B cell (primary cell): ENCODE measurements at regions not wholly inside any gene's neighbourhood (a gene's known extent, or its start where the extent isn't known, plus 50 kb on each side); places are given as distances from the start of the nearest gene placed in this dataset.
"Not testable (repeated sequence)": the region's sequence is repeated elsewhere in the genome, so short reads cannot be mapped to it uniquely, and the experiment has no call there.

Experiments
- ATAC-seq: fragments of 200-7000 bp; cut with Tn5 transposase; one replicate; pipeline ENCODE4 v1.10.0; 2021; ENCODE audit warnings: low read depth, mild to moderate bottlenecking, moderate number of reproducible peaks, moderate library complexity
- CTCF ChIA-PET: fragments of 350-600 bp; sonication (Branson Sonifier 250); formaldehyde crosslinking; loops from one replicate; lab custom pipeline; 2021; ENCODE audit warnings: antibody characterized with exemption, inconsistent platforms; lab: Charles Lee
- POLR2A ChIA-PET: fragments of 350-600 bp; sonication (Branson Sonifier 250); formaldehyde crosslinking; loops from one replicate; lab custom pipeline; 2021; ENCODE audit warnings: antibody characterized with exemption; lab: Charles Lee
- DNase-seq: peaks from one replicate; pipeline ENCODE4 v3.0.0; 2013
- H2AFZ ChIP-seq: 2 replicates; pipeline ENCODE4 v1.6.1; 2012; ENCODE audit warnings: mild to moderate bottlenecking, low read depth, low read length; ENCODE audit not compliant: insufficient read depth, poor library complexity, severe bottlenecking
- H3K27ac ChIP-seq, 2 donors: 1 replicate in 1 of 2; 2 replicates in 1 of 2; pipeline ENCODE4 v1.5.1; 2012 to 2013; ENCODE audit warnings: low read length in 2 of 2, mild to moderate bottlenecking in 2 of 2, moderate library complexity in 1 of 2
- H3K27me3 ChIP-seq, 4 experiments: fragments of 200-600 bp in 1 of 4; sonication (generic) in 1 of 4; replicated peaks in 1 of 4; 1 replicate in 2 of 4; 2 replicates in 2 of 4; pipeline versions ENCODE4 v1.6.1 to v1.7.0; 2013 to 2016; ENCODE audit warnings: low read length in 3 of 4, mild to moderate bottlenecking in 2 of 4, mixed read lengths in 1 of 4, moderate library complexity in 1 of 4; ENCODE audit not compliant: insufficient read depth in 4 of 4, control insufficient read depth in 3 of 4; ENCODE audit errors: control extremely low read depth in 1 of 4
- H3K36me3 ChIP-seq, 2 experiments: replicated peaks in 1 of 2; 1 replicate in 1 of 2; 2 replicates in 1 of 2; pipeline versions ENCODE4 v1.6.1 to v1.7.1; 2013; ENCODE audit warnings: low read length in 1 of 2; ENCODE audit not compliant: insufficient read depth in 2 of 2, control insufficient read depth in 1 of 2; ENCODE audit errors: control extremely low read depth in 1 of 2, extremely low read depth in 1 of 2
- H3K4me1 ChIP-seq, 2 donors: fragments of 200-600 bp in 1 of 2; sonication (generic) in 1 of 2; 1 replicate in 1 of 2; 2 replicates in 1 of 2; pipeline versions ENCODE4 v1.5.1 to v1.6.1; 2013 to 2017; ENCODE audit warnings: low read length in 2 of 2; ENCODE audit not compliant: control insufficient read depth in 2 of 2, insufficient read depth in 2 of 2
- H3K4me2 ChIP-seq: replicated peaks from 2 replicates; pipeline ENCODE3; 2012; ENCODE audit warnings: mild to moderate bottlenecking, low read depth, low read length; ENCODE audit not compliant: poor library complexity, severe bottlenecking
- H3K4me3 ChIP-seq, 5 experiments: fragments of 200-600 bp in 1 of 5; sonication (generic) in 1 of 5; 1 replicate in 3 of 5; 2 replicates in 2 of 5; pipeline versions ENCODE4 v1.5.1 to v1.7.0; 2011 to 2016; ENCODE audit warnings: low read length in 4 of 5, mild to moderate bottlenecking in 4 of 5, low read depth in 2 of 5, control low read depth in 1 of 5, moderate library complexity in 1 of 5; ENCODE audit not compliant: insufficient read depth in 1 of 5; ENCODE audit errors: control extremely low read depth in 1 of 5, extremely low read depth in 1 of 5
- H3K79me2 ChIP-seq: fragments of 200-600 bp; sonication (generic); one replicate; pipeline ENCODE4 v1.6.0; 2016; ENCODE audit warnings: low read length; ENCODE audit not compliant: control insufficient read depth, insufficient read depth
- H3K9ac ChIP-seq: fragments of 200-600 bp; sonication (generic); 2 replicates; pipeline ENCODE4 v1.6.1; 2017; ENCODE audit warnings: mild to moderate bottlenecking, low read length, moderate library complexity
- H3K9me3 ChIP-seq, 3 donors: one replicate each; pipeline versions ENCODE4 v1.6.1 to v1.7.1; 2013; ENCODE audit warnings: low read length in 2 of 3; ENCODE audit not compliant: control insufficient read depth in 2 of 3, insufficient read depth in 1 of 3; ENCODE audit errors: control extremely low read depth in 1 of 3
- H4K20me1 ChIP-seq: 2 replicates; pipeline ENCODE4 v1.6.0; 2012; ENCODE audit warnings: mild to moderate bottlenecking, low read length; ENCODE audit not compliant: insufficient read depth, control insufficient read depth, poor library complexity, severe bottlenecking
- H3K27ac Mint-ChIP-seq: one replicate; pipeline ENCODE4 v1.8.0; 2021; ENCODE audit warnings: mixed read lengths
- H3K27me3 Mint-ChIP-seq: one replicate; pipeline ENCODE4 v1.8.0; 2021; ENCODE audit warnings: mixed read lengths
- H3K4me1 Mint-ChIP-seq: one replicate; pipeline ENCODE4 v1.8.0; 2021; ENCODE audit warnings: mixed read lengths
- H3K4me3 Mint-ChIP-seq: one replicate; pipeline ENCODE4 v1.8.0; 2021; ENCODE audit warnings: mixed read lengths
- H3K9me3 Mint-ChIP-seq: one replicate; pipeline ENCODE4 v1.8.0; 2022; ENCODE audit warnings: mixed read lengths; ENCODE audit not compliant: insufficient read depth
- EZH2 ChIP-seq: IDR thresholded peaks from 2 replicates; pipeline ENCODE4 v1.6.1; 2012; ENCODE audit warnings: borderline replicate concordance, low read depth, mild to moderate bottlenecking, moderate library complexity, low read length; ENCODE audit not compliant: insufficient read depth, poor library complexity, severe bottlenecking
- WGBS: methylation state at CpG from one replicate; pipeline ENCODE4 v1.1.5; 2013; ENCODE audit warnings: missing lambda C conversion rate; ENCODE audit not compliant: insufficient coverage; 5-methylcytosine and 5-hydroxymethylcytosine counted together
- intact Hi-C: fragments of 100-400 bp; cut with micrococcal nuclease; formaldehyde crosslinking; loops from one replicate; pipeline ENCODE4 v1.10.0; 2022
- TF ChIP-seq, protein P1 (sequence below): fragments of 200-600 bp; IDR thresholded peaks from one replicate; pipeline ENCODE4 v1.8.0; 2022; ENCODE audit warnings: antibody characterized with exemption, mild to moderate bottlenecking

DNA sequence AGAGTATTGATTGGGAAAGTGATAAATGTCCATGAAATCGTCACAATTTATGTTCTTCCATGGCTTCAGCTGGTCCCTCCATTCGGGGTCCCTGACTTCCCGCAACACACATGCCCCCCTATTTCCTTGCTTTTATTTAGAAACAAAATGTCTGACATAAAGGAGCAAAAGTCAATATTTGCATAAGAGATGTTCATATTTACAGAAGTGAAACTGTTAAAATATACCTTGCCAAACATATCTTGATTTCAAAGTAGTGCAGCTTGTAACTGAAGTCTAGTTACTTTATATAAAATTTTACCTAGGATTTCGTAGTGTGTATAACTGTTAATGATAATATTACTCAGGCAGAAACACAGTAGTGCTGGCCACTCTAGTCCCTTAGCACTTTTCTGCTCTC lies 548.9 kb upstream of the ADGRB3 start:
- H3K4me1 ChIP-seq, result no peaks in the 10 kb centered on the region
- no peaks in the 10 kb centered on the region for H3K9me3 ChIP-seq
- no peaks in the 10 kb centered on the region for H3K27me3 Mint-ChIP-seq
- no peaks in the 10 kb centered on the region for H3K36me3 ChIP-seq
- H3K4me2 ChIP-seq, result no peak overlapping the region
- no CpG with 5 or more reads among the region's 4 CpGs for WGBS
- POLR2A ChIA-PET, result no interaction called here
- intact Hi-C loops, result no loop called here
- no peak for ATAC-seq
- H4K20me1 ChIP-seq, result no peaks in the 10 kb centered on the region
- CTCF ChIA-PET, result no interaction called here
- no peaks in the 10 kb centered on the region for H3K27me3 ChIP-seq
- no peak overlapping the region for H3K9ac ChIP-seq
- no peak for DNase-seq
- H3K4me3 Mint-ChIP-seq, result no peak overlapping the region
- no peaks in the 10 kb centered on the region for H3K4me1 Mint-ChIP-seq
- H3K4me3 ChIP-seq, result no peak overlapping the region
- H3K27ac ChIP-seq, result no peak overlapping the region
- no peak overlapping the region for H2AFZ ChIP-seq
- TF ChIP-seq, protein P1, sequence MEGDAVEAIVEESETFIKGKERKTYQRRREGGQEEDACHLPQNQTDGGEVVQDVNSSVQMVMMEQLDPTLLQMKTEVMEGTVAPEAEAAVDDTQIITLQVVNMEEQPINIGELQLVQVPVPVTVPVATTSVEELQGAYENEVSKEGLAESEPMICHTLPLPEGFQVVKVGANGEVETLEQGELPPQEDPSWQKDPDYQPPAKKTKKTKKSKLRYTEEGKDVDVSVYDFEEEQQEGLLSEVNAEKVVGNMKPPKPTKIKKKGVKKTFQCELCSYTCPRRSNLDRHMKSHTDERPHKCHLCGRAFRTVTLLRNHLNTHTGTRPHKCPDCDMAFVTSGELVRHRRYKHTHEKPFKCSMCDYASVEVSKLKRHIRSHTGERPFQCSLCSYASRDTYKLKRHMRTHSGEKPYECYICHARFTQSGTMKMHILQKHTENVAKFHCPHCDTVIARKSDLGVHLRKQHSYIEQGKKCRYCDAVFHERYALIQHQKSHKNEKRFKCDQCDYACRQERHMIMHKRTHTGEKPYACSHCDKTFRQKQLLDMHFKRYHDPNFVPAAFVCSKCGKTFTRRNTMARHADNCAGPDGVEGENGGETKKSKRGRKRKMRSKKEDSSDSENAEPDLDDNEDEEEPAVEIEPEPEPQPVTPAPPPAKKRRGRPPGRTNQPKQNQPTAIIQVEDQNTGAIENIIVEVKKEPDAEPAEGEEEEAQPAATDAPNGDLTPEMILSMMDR, result no peak
- TF ChIP-seq EZH2, result no peak
- H3K27ac Mint-ChIP-seq, result no peak overlapping the region
- no peaks in the 10 kb centered on the region for H3K9me3 Mint-ChIP-seq
- H3K79me2 ChIP-seq, result no peaks in the 10 kb centered on the region

DNA sequence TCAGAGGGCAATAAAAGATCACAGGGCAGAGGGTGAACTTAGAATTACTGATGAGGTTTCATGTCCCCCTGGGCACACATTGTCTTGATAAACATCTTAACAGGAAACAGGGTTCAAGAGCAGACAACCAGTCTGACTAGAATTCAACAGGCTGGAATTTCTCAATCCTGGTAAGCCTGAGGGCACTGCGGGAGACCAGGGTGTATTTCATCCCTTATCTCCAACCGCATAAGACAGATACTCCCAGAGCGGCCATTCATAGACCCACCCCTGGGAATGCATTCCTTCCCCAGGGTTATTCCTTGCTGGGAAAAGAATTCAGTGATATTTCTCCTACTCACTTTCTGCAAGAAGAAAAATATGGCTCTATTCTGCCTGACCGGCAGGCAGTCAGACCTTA lies 549.5 kb upstream of the ADGRB3 start:
- H3K9me3 ChIP-seq, H3K4me1 Mint-ChIP-seq, H4K20me1 ChIP-seq, H3K79me2 ChIP-seq, H3K9me3 Mint-ChIP-seq, CTCF ChIA-PET, H3K36me3 ChIP-seq, H3K27me3 ChIP-seq, intact Hi-C loops, H3K27ac ChIP-seq, H3K4me1 ChIP-seq, ATAC-seq, H3K4me2 ChIP-seq, H3K27me3 Mint-ChIP-seq, DNase-seq, H3K4me3 ChIP-seq, H3K4me3 Mint-ChIP-seq, POLR2A ChIA-PET, H3K9ac ChIP-seq, H2AFZ ChIP-seq, H3K27ac Mint-ChIP-seq: not testable (repeated sequence)
- WGBS, result no CpG with 5 or more reads among the region's 4 CpGs
